ENCODE measurements at regions not wholly inside any gene's neighbourhood (a gene's known extent, or its start where the extent isn't known, plus 50 kb on each side); places are given as distances from the start of the nearest gene placed in this dataset.

GRCh38 chr1:164180824-164181223 lies 378.2 kb upstream of the PBX1 start:
- ATAC-seq: no peak
- no peak for TF ChIP-seq EZH2phosphoT487 (IDR thresholded peaks at IDR 0.05; ENCODE audit: borderline replicate concordance)
- no peak for TF ChIP-seq CTCF (IDR thresholded peaks at IDR 0.05 in 2 of 3, conservative IDR thresholded peaks at IDR 0.05 in 1 of 3; ENCODE audit: borderline replicate concordance in 1 of 3, insufficient read depth in 1 of 3, low read depth in 2 of 3, low read length in 2 of 3)
- no peak for TF ChIP-seq FOSL1 (IDR thresholded peaks at IDR 0.05; ENCODE audit: low read depth)
- no peak for TF ChIP-seq SIN3A (IDR thresholded peaks at IDR 0.05; ENCODE audit: low read depth)
- TF ChIP-seq ATF3 (IDR thresholded peaks at IDR 0.05): no peak
- TF ChIP-seq POLR2AphosphoS5 (IDR thresholded peaks at IDR 0.05; ENCODE audit: low read depth, low read length): no peak
- no peak for TF ChIP-seq MAX (IDR thresholded peaks at IDR 0.05)
- no peak for TF ChIP-seq REST (IDR thresholded peaks at IDR 0.05; ENCODE audit: low read depth)
- TF ChIP-seq ZFX (IDR thresholded peaks at IDR 0.05): no peak
- intact Hi-C loops (cut with micrococcal nuclease): no loop called here
- Histone ChIP-seq H3K27ac (ENCODE audit: low read depth, low read length) (no peak overlapping the region), H3K9me2 (ENCODE audit: insufficient read depth) (no peaks in the 10 kb centered on the region), H2AFZ (ENCODE audit: low read depth, low read length, poor library complexity, severe bottlenecking) (no peak overlapping the region), H3K9me3 (ENCODE audit: control insufficient read depth in 1 of 2, insufficient read depth in 1 of 2, low read depth in 1 of 2, low read length in 2 of 2) (no peaks in the 10 kb centered on the region), H4K20me1 (ENCODE audit: insufficient read depth) (no peaks in the 10 kb centered on the region), H3K9ac (ENCODE audit: low read length) (no peak overlapping the region), H3K79me2 (ENCODE audit: insufficient read depth, low read length) (no peaks in the 10 kb centered on the region), H3K36me3 (ENCODE audit: control insufficient read depth in 1 of 2, insufficient read depth in 2 of 2, low read length in 2 of 2) (no peaks in the 10 kb centered on the region), H3K4me2 (ENCODE audit: low read length) (no peak overlapping the region), H3K4me1 (ENCODE audit: control insufficient read depth in 1 of 2, insufficient read depth in 2 of 2, low read length in 2 of 2) (no peaks in the 10 kb centered on the region), H3K27me3 (ENCODE audit: insufficient read depth, low read length) (no peaks in the 10 kb centered on the region), H3K4me3 (replicated peaks in 1 of 2; ENCODE audit: low read depth in 1 of 2, low read length in 2 of 2) (no peak overlapping the region)
- ChIA-PET POLR2A (no interaction called here), RAD21 (ENCODE audit: low non-redundant PET in 1 of 2, low total read pairs in 2 of 2, uncharacterized antibody in 2 of 2, unreplicated experiment in 2 of 2) (no interaction called here), CTCF (no interaction called here)
- no TSS peak for BruUV-seq (replicated peaks)
- no peak for DNase-seq (ENCODE audit: low read depth, low spot score)

Measured in HCT116 (cell line).